NCI-H187 (cell line): ENCODE measurements at regions not wholly inside any gene's neighbourhood (a gene's known extent, or its start where the extent isn't known, plus 50 kb on each side); places are given as distances from the start of the nearest gene placed in this dataset.
"Not testable (repeated sequence)": the region's sequence is repeated elsewhere in the genome, so short reads cannot be mapped to it uniquely, and the experiment has no call there.

Experiments
- DNase-seq, 2 experiments: peaks; one replicate each; lab custom pipeline; 2025; lab: John Stamatoyannopoulos, UW

GRCh38 chr18:79579807-79580497, 99.7 kb upstream of the CTDP1 start:
- no peak for DNase-seq

GRCh38 chr18:79580498-79581171, 99.0 kb upstream of the CTDP1 start:
- DNase-seq, result no peak

DNA sequence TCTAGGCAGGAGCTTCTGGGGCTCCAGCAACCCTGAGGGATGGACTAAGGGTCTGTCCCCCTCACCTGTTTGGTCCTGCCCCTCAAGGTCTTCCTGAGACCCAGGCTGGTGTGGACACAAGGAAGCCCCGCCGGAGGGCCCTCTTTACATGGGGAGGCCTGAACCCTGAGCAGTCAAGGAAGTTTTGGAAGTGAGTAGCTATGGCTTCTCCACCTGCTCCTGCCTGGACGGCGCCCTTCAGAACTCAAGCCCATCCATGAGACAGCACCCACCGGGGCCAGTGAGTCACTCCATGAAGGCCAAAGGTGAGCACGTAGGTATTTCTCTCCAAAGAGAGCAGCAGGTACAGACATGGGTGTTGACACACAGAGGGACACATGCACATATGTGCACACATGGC, 98.2 kb upstream of the CTDP1 start:
- no peak for DNase-seq

DNA sequence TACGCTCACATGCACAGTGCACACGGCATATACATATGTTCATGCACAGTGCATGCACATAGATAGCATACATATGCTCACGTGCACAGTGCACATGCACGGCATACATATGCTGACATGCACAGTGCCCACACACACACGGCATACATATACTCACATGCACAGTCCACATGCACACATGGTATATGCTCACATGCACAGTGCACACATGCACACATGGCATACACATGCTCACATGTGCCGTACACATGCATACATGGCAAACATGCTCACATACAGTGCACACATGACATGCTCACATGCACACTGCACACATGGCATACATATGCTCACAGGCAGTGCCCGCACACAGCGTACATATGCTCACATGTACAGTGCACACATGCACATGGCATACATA, 97.7 kb upstream of the CTDP1 start:
- no peak for DNase-seq

- no peak for DNase-seq
Measured at GRCh38 chr18:79582978-79583377, 96.6 kb upstream of the CTDP1 start.

DNA sequence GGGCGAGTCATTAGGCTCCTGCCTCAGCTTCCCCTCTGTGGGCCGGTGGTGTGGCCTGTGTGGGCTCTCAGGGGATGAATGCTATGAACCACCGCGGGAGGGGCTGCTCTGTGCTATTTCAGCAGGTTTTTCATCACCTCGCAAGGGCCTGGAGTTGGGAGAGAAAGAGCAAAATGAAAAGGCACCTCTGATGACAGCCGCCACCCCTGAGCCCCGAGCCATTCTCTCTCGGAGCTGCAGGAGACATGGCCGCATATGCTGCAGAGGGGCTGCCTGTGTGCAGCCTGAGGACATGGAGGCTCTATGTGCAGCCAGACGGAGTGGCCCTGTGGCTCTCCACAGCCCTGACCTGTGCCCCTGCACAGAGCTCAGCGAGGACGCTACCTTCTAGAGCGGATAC, 96.2 kb upstream of the CTDP1 start:
- no peak for DNase-seq

DNA sequence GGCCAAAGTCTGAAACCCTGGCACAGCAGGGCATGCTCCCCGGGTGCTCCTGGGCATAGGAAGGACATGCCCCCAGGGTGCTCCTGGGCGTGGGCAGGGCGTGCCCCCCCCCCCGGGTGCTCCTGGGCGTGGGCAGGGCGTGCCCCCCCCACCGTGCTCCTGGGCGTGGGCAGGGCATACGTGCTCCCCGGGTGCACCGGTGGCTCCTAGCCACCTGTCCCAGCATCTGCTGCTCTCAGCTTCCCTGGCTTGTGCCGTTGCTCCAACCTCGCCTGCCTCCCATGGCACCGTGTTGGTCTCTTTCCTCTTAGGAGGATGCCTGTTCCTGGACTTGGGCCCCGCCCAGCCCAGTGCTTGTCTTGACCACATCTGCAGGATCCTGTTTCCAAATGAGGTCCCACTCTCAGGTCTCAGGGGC, 95.6 kb upstream of the CTDP1 start:
- no peak for DNase-seq

- DNase-seq, result no peak
Measured at GRCh38 chr18:79584491-79585394, 94.9 kb upstream of the CTDP1 start.

- no peak for DNase-seq
Measured at GRCh38 chr18:79585395-79586370, 93.9 kb upstream of the CTDP1 start.

DNA sequence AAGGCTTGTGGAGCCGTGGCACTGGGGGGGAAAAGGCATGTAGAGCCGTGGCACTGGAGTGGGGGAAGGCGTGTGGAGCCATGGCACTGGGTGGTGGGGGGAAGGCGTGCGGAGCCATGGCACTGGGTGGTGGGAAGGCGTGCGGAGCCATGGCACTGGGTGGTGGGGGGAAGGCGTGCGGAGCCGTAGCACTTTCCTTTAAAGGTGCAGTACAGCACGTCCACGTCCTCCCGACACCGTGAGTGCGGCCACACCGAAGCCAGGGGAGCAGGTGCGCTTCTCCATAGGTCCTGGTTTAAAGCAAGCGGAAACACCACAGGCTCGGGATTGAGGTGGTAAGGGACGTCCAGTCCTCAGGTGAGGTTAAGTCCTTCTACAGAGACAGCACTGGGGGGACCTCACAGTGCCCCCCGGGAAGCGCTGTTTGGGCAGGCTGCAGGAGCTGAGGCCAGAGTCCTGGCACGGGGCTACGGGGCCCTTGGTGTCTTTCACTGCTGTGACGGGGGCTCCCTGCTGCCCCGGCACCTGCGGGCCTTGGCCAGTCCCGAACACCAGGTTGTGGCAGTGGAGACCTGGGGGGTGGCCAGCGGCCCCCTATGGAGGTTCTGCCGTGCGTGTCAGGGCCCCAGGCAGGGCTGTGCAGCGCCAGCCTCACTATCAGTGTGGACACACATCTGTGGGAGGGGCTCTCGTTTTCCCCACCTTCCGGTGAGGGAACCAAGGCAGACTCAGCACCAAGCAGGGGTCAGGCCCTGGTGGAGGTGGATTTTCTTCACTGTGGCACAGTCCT, 93.0 kb upstream of the CTDP1 start:
- DNase-seq, result no peak

DNA sequence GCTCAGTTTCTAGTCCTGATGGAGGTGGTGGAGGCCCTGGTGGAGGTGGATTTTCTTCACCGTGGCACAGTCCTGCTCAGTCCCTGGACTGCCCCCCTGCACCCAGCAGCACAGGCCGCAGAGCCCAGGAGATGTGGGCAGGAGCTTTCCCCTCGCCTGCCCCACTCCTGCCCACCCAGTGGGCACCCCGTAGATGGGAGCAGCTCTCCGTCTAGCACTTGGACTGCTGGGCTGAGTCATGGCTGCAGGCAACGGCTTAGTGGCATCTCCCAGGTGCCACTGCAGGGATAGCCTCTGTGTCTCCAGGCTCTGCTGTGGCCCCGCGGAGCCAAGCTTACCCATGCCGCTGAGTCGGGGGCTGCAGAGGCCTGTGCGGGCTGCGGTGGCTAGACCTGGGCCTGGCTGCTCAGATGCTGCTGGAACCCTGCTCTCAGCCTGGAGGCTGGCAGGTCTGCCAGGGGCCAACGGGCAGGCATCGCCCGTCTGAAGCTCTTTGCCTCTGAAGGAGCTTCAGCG, 92.3 kb upstream of the CTDP1 start:
- DNase-seq, result no peak

- no peak for DNase-seq
Measured at GRCh38 chr18:79587779-79588635, 91.6 kb upstream of the CTDP1 start.

- DNase-seq, result no peak
Measured at GRCh38 chr18:79588636-79589481, 90.7 kb upstream of the CTDP1 start.

- DNase-seq, result no peak
Measured at GRCh38 chr18:79589601-79590091, 90.0 kb upstream of the CTDP1 start.

DNA sequence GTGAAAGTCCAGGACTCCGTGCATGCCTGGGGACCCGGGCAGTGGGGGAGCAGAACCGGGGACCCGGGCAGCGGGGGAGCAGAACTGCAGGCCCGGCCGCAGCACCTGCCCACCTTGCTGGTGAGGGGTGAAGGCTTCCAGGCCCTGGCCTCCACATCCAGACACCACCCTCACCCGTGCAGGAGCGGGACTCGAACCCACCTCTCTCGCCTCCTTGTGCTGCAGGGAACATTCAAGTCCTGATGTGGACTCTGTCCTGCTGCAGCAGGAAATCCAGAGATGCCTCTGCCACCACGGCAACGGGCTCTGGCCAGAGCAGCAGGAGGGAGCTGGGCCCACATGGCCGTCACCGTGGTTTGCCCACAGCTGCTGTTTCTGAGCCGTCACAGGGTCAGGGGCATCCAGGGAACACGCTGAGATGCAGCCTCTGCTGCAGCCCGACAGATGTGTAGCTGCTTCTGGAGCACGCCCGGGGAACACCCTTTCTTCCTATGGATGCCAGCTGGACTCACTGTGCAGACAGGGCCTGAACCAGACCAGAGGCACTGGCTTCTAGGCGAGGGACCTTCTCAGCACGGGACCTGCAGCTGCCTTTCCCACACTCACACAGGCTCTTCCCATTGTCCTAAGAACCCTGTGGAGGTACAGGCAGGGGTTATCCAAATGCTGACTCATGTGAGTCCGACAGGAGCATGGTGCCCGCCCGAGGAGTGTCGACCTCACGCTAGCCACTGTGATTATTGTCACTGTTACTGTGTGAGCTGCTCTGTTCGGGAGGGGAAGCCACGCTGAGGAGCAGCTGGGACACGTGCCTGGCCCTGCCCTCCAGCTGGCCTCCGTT, 89.2 kb upstream of the CTDP1 start:
- no peak for DNase-seq

- DNase-seq, result no peak
Measured at GRCh38 chr18:79591032-79591308, 88.6 kb upstream of the CTDP1 start.

DNA sequence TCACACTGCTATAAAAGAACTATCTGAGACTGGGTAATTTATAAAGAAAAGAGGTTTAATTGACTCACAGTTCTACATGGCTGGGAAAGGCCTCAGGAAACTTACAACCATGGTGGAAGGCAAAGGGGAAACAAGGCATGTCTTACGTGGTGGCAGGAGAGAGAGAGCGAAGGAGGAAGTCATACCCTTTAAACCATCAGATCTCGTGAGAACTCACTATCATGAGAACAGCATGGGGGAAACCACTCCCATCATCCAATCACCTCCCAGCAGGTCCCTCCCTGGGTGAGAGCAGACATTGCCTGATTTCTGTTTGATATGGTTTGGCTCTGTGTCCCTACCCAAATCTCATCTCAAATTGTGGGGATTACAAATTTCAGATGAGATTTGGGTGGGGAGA, 86.9 kb upstream of the CTDP1 start:
- not testable (repeated sequence) for DNase-seq

GRCh38 chr18:79595876-79596374, 83.7 kb upstream of the CTDP1 start:
- no peak for DNase-seq
